ENCODE measurements at regions not wholly inside any gene's neighbourhood (a gene's known extent, or its start where the extent isn't known, plus 50 kb on each side); places are given as distances from the start of the nearest gene placed in this dataset.

DNA sequence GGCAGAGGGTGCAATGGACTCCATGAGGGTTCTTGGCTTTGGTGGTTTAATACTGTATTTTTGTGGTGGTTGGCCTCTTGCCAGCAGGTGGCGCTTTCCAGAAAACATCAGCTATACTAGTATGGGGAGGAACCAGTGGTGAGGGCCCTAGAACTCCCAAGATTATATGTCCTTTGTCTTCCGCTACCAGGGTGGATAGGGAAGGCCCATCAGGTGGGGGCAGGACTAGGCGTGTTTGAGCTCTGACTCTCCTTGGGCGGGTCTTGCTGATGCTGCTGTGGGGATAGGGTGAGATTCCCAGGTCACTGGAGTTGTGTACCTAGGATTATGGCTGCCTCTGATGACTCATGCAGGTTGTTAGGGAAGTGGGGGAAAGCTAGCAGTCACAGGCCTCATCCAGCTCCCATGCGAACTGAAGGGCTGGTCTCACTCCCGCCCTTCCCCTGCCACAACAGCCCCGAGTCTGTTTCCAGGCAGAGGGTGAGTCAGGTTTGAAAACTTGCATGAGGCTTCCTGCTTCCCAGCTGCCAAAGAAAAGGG is 357.7 kb downstream of the OTOL1 start:
- no peak overlapping the region for H2BK12ac ChIP-seq (ENCODE audit: insufficient read length, low read depth, low read length)
- H4K8ac ChIP-seq (replicated peaks; ENCODE audit: insufficient read length, low read depth, low read length), result no peak overlapping the region
- no peak overlapping the region for H2BK20ac ChIP-seq (ENCODE audit: low read depth, low read length, poor library complexity, severe bottlenecking)
- no peak overlapping the region for H3K9ac ChIP-seq (ENCODE audit: extremely low read depth, insufficient read length, low read length)
- H3K9me3 ChIP-seq (ENCODE audit: control insufficient read depth, low read depth, low read length), result no peaks in the 10 kb centered on the region
- H2BK120ac ChIP-seq (ENCODE audit: low read depth, low read length, poor library complexity, severe bottlenecking), result no peak overlapping the region
- H4K20me1 ChIP-seq (ENCODE audit: control insufficient read depth, insufficient read depth, insufficient read length), result no peaks in the 10 kb centered on the region
- Mint-ChIP-seq H3K36me3 (ENCODE audit: insufficient read depth in 1 of 3, low read depth in 3 of 3) (peaks cover 0 to 2% (median 0%) of the 10 kb centered on the region in 3 experiments; a peak in 4 of 7 replicates), H3K9me3 (peaks cover 0 to 4% of the 10 kb centered on the region in 2 experiments; a peak in 2 of 5 replicates), H3K27ac (peak overlapping the region in 2 of 3 experiments; percentile 47 to 52; a peak in 1 of 7 replicates), H3K4me1 (peaks cover 10 to 11% of the 10 kb centered on the region in 2 experiments; a peak in 3 of 4 replicates), H3K27me3 (ENCODE audit: low read depth) (no peaks in the 10 kb centered on the region), H3K4me3 (no peak overlapping the region)
- no peak overlapping the region for H2BK5ac ChIP-seq (ENCODE audit: insufficient read length, low read length)
- no peak overlapping the region for H3T11ph ChIP-seq (ENCODE audit: low read length)
- no peak overlapping the region for H3K27ac ChIP-seq (ENCODE audit: insufficient read length, low read depth, low read length)
- H3K56ac ChIP-seq (ENCODE audit: insufficient read length, low read depth, low read length), result no peak overlapping the region
- no peaks in the 10 kb centered on the region for H3K79me2 ChIP-seq (ENCODE audit: insufficient read depth, low read length)
- no peak overlapping the region for H4K91ac ChIP-seq (ENCODE audit: insufficient read length, low read depth, low read length)
- no peaks in the 10 kb centered on the region for H3K79me1 ChIP-seq (ENCODE audit: insufficient read depth, low read depth, low read length, poor library complexity, severe bottlenecking)
- no peak overlapping the region for H2AFZ ChIP-seq (ENCODE audit: low read length)
- no peak overlapping the region for H2AK5ac ChIP-seq (ENCODE audit: insufficient read length, low read length)
- no CpG with 5 or more reads among the region's 7 CpGs for WGBS (ENCODE audit: extremely low coverage, insufficient read length, low lambda C conversion rate)
- H3K23me2 ChIP-seq (ENCODE audit: insufficient read length, low read depth, low read length, poor library complexity, severe bottlenecking), result no peaks in the 10 kb centered on the region
- H3K14ac ChIP-seq (ENCODE audit: insufficient read depth, low read length), result no peak overlapping the region
- no peak overlapping the region for H3K18ac ChIP-seq (ENCODE audit: insufficient read length, low read depth, low read length)
- H3K4ac ChIP-seq (ENCODE audit: low read depth, low read length), result no peak overlapping the region
- no peaks in the 10 kb centered on the region for H3K27me3 ChIP-seq (ENCODE audit: insufficient read depth, low read length)
- DNase-seq, result peak; percentile 65
- H3K4me2 ChIP-seq (ENCODE audit: insufficient read depth, insufficient read length, low read length), result no peak overlapping the region
- H3K4me1 ChIP-seq (ENCODE audit: insufficient read depth, low read length), result no peaks in the 10 kb centered on the region; the same call in 1 of the 2 replicates
- no peak overlapping the region for H3K23ac ChIP-seq (ENCODE audit: insufficient read length, low read depth, low read length)
- H4K5ac ChIP-seq (ENCODE audit: insufficient read length, low read depth, low read length), result no peak overlapping the region
- TF ChIP-seq, protein P1, sequence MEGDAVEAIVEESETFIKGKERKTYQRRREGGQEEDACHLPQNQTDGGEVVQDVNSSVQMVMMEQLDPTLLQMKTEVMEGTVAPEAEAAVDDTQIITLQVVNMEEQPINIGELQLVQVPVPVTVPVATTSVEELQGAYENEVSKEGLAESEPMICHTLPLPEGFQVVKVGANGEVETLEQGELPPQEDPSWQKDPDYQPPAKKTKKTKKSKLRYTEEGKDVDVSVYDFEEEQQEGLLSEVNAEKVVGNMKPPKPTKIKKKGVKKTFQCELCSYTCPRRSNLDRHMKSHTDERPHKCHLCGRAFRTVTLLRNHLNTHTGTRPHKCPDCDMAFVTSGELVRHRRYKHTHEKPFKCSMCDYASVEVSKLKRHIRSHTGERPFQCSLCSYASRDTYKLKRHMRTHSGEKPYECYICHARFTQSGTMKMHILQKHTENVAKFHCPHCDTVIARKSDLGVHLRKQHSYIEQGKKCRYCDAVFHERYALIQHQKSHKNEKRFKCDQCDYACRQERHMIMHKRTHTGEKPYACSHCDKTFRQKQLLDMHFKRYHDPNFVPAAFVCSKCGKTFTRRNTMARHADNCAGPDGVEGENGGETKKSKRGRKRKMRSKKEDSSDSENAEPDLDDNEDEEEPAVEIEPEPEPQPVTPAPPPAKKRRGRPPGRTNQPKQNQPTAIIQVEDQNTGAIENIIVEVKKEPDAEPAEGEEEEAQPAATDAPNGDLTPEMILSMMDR (conservative IDR thresholded peaks at IDR 0.05), result peak; percentile 65
- H2BK15ac ChIP-seq (ENCODE audit: low read depth, low read length), result no peak overlapping the region

All from H9 (cell line).